ENCODE measurements at regions not wholly inside any gene's neighbourhood (a gene's known extent, or its start where the extent isn't known, plus 50 kb on each side); places are given as distances from the start of the nearest gene placed in this dataset.

- TF ChIP-seq CTCF (conservative IDR thresholded peaks at IDR 0.05; ENCODE audit: low read depth in 2 of 2) (no peak), ZNF331 (CRISPR knock-in tag; IDR thresholded peaks at IDR 0.05; ENCODE audit: low read depth) (no peak), REST (IDR thresholded peaks at IDR 0.05; ENCODE audit: unreplicated experiment) (no peak), ETS1 (IDR thresholded peaks at IDR 0.05) (no peak), POLR2AphosphoS5 (IDR thresholded peaks at IDR 0.05; ENCODE audit: low read depth) (no peak), EZH2 (IDR thresholded peaks at IDR 0.05; ENCODE audit: low read depth, unreplicated experiment) (no peak), NANOG (IDR thresholded peaks at IDR 0.05; ENCODE audit: borderline replicate concordance) (no peak), CREB1 (CRISPR knock-in tag; IDR thresholded peaks at IDR 0.05; ENCODE audit: low read depth) (no peak), JUNB (IDR thresholded peaks at IDR 0.05; ENCODE audit: unreplicated experiment) (no peak), STAT1 (IDR thresholded peaks at IDR 0.05; ENCODE audit: unreplicated experiment) (no peak)
Measured at GRCh38 chr15:37636736-37637135, 297.7 kb upstream of the TMCO5A start (continued).

GRCh38 chr15:37638116-37638515 is 296.3 kb upstream of the TMCO5A start:
- Mint-ChIP-seq H3K27ac (no peak overlapping the region), H3K4me1 (no peaks in the 10 kb centered on the region), H3K9me3 (no peaks in the 10 kb centered on the region), H3K4me3 (no peak overlapping the region), H3K27me3 (ENCODE audit: insufficient read depth, low read depth, poor library complexity) (no peaks in the 10 kb centered on the region), H3K36me3 (ENCODE audit: low read depth) (no peaks in the 10 kb centered on the region)
- ATAC-seq (no peak), DNase-seq (ENCODE audit: low spot score) (no peak)
- Histone ChIP-seq H3F3A (replicated peaks; ENCODE audit: low read depth) (no peaks in the 10 kb centered on the region), H3K9me2 (ENCODE audit: insufficient read depth) (no peaks in the 10 kb centered on the region), H3K4me3 (no peak overlapping the region), H3K27ac (ENCODE audit: low read depth) (no peak overlapping the region), H3K36me3 (ENCODE audit: insufficient read depth) (no peaks in the 10 kb centered on the region), H3K4me2 (no peak overlapping the region), H3K4me1 (ENCODE audit: insufficient read depth) (no peaks in the 10 kb centered on the region), H4K20me1 (replicated peaks; ENCODE audit: insufficient read depth) (no peaks in the 10 kb centered on the region), H2AFZ (peak overlapping the region; percentile 33; the same call in 1 of the 2 replicates), H3K79me2 (replicated peaks; ENCODE audit: insufficient read depth) (no peaks in the 10 kb centered on the region), H3K27me3 (ENCODE audit: insufficient read depth) (no peaks in the 10 kb centered on the region)
- TF ChIP-seq JUNB (IDR thresholded peaks at IDR 0.05; ENCODE audit: unreplicated experiment): no peak
- TF ChIP-seq NANOG (IDR thresholded peaks at IDR 0.05; ENCODE audit: borderline replicate concordance): no peak
- no peak for TF ChIP-seq ZNF462 (CRISPR knock-in tag; IDR thresholded peaks at IDR 0.05)
- TF ChIP-seq ZNF331 (CRISPR knock-in tag; IDR thresholded peaks at IDR 0.05; ENCODE audit: low read depth): no peak

All from GM23338 (cell line).